ENCODE measurements at regions not wholly inside any gene's neighbourhood (a gene's known extent, or its start where the extent isn't known, plus 50 kb on each side); places are given as distances from the start of the nearest gene placed in this dataset.

DNA sequence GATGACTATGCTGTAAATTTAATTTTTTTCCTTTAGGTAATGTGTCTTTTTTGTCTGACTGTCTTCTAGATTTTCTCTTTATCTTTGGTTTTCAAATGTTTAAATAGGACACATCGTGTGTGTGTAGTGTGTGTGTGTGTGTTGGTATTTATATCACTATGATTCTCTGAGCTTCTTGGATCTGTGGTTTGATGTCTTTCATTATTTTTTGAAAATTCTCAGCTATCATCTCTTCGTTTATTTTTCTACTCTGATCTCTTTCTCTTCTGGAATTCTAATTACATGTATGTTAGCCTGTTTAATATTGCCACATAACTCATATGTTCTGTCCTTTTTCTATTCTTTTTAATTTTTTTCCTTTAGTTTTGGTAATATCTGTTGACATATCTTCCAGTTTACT, 73.5 kb upstream of the OR10AD1 start:
- no peaks in the 10 kb centered on the region for H3K79me2 ChIP-seq (ENCODE audit: control insufficient read depth, insufficient read depth, low read length)
- H3K27me3 ChIP-seq (ENCODE audit: control insufficient read depth, insufficient read depth, low read length), result peaks cover 2% of the 10 kb centered on the region
- H2AFZ ChIP-seq (ENCODE audit: low read length), result no peak overlapping the region
- H3K4me1 ChIP-seq (ENCODE audit: control insufficient read depth, extremely low read depth, insufficient read depth, low read length), result no peaks in the 10 kb centered on the region
- H3K9ac ChIP-seq (ENCODE audit: insufficient read depth, low read length), result no peak overlapping the region
- H3K27ac ChIP-seq (ENCODE audit: insufficient read depth, low read length), result no peak overlapping the region
- no peak overlapping the region for H3K4me2 ChIP-seq (ENCODE audit: extremely low read depth, insufficient read depth, low read length)
- no peaks in the 10 kb centered on the region for H3K36me3 ChIP-seq (ENCODE audit: control insufficient read depth, insufficient read depth, low read length)
- DNase-seq (ENCODE audit: low read depth in 2 of 2), result no peak
- no peaks in the 10 kb centered on the region for H4K20me1 ChIP-seq (ENCODE audit: control insufficient read depth, extremely low read depth, insufficient read depth, low read length)
- TF ChIP-seq CTCF (conservative IDR thresholded peaks at IDR 0.05 in 1 of 2, IDR thresholded peaks at IDR 0.05 in 1 of 2; ENCODE audit: low read depth in 1 of 2, low read length in 2 of 2), result no peak
- TF ChIP-seq EZH2 (IDR thresholded peaks at IDR 0.05; ENCODE audit: low read length, missing control alignments), result no peak
- H3K9me3 ChIP-seq (ENCODE audit: control insufficient read depth, insufficient read depth, low read depth, low read length), result no peaks in the 10 kb centered on the region
- H3K4me3 ChIP-seq (replicated peaks in 1 of 4; ENCODE audit: control extremely low read depth in 1 of 4, insufficient read depth in 1 of 4, low read depth in 3 of 4, low read length in 4 of 4), result no peak overlapping the region

DNA sequence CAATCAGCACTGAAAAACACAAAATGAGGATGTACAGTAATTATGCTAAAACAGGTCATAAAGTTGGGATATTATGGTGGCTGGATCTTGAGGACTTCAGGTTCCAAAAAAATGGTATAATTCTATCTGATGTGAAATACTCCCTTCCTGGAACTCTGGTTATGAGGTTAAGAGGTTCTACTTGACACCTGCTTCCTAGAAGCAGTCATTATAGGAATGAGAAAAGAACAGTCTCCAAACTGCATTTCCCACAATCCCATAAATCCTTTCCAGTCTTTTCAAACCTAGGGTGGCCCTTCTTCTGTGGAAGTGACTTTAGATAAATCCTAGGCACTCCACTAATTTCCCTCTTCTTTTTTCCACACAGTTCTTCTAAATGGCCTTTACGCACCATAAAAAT, 63.7 kb upstream of the OR10AD1 start:
- Histone ChIP-seq H4K20me1 (ENCODE audit: control insufficient read depth, extremely low read depth, insufficient read depth, low read length) (no peaks in the 10 kb centered on the region), H3K4me3 (replicated peaks in 1 of 4; ENCODE audit: control extremely low read depth in 1 of 4, insufficient read depth in 1 of 4, low read depth in 3 of 4, low read length in 4 of 4) (no peak overlapping the region), H3K4me1 (ENCODE audit: control insufficient read depth, extremely low read depth, insufficient read depth, low read length) (no peaks in the 10 kb centered on the region), H3K9ac (ENCODE audit: insufficient read depth, low read length) (no peak overlapping the region), H3K36me3 (ENCODE audit: control insufficient read depth, insufficient read depth, low read length) (no peaks in the 10 kb centered on the region), H3K27me3 (ENCODE audit: control insufficient read depth, insufficient read depth, low read length) (no peaks in the 10 kb centered on the region), H3K79me2 (ENCODE audit: control insufficient read depth, insufficient read depth, low read length) (no peaks in the 10 kb centered on the region), H3K4me2 (ENCODE audit: extremely low read depth, insufficient read depth, low read length) (no peak overlapping the region), H2AFZ (ENCODE audit: low read length) (no peak overlapping the region), H3K27ac (ENCODE audit: insufficient read depth, low read length) (no peak overlapping the region), H3K9me3 (ENCODE audit: control insufficient read depth, insufficient read depth, low read depth, low read length) (no peaks in the 10 kb centered on the region)
- no peak for DNase-seq (ENCODE audit: low read depth in 2 of 2)
- no peak for TF ChIP-seq CTCF (conservative IDR thresholded peaks at IDR 0.05 in 1 of 2, IDR thresholded peaks at IDR 0.05 in 1 of 2; ENCODE audit: low read depth in 1 of 2, low read length in 2 of 2)
- TF ChIP-seq EZH2 (IDR thresholded peaks at IDR 0.05; ENCODE audit: low read length, missing control alignments), result no peak

DNA sequence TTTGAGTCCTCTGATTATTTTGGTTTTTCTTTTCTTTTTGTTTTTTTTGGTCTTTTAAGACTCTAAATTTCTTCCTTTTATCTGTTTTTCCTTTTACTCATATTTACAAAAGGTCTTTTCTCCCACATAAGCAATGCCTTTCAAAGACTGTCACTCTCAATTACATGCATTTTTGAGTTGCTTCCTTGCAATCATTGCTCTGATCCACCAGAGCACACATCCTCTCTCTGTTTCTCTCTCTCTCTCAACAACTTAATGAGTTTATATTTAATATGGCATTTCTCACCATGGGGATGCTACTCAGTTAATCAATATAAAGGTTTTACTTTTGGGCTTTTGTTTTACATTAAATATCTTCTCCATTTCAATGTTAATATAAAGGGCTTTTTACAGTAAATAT, 62.7 kb upstream of the OR10AD1 start:
- Histone ChIP-seq H3K4me3 (replicated peaks in 1 of 4; ENCODE audit: control extremely low read depth in 1 of 4, insufficient read depth in 1 of 4, low read depth in 3 of 4, low read length in 4 of 4) (no peak overlapping the region), H3K9me3 (ENCODE audit: control insufficient read depth, insufficient read depth, low read depth, low read length) (no peaks in the 10 kb centered on the region), H3K4me1 (ENCODE audit: control insufficient read depth, extremely low read depth, insufficient read depth, low read length) (no peaks in the 10 kb centered on the region), H2AFZ (ENCODE audit: low read length) (no peak overlapping the region), H3K9ac (ENCODE audit: insufficient read depth, low read length) (no peak overlapping the region), H3K27ac (ENCODE audit: insufficient read depth, low read length) (no peak overlapping the region), H3K79me2 (ENCODE audit: control insufficient read depth, insufficient read depth, low read length) (no peaks in the 10 kb centered on the region), H4K20me1 (ENCODE audit: control insufficient read depth, extremely low read depth, insufficient read depth, low read length) (no peaks in the 10 kb centered on the region), H3K27me3 (ENCODE audit: control insufficient read depth, insufficient read depth, low read length) (no peaks in the 10 kb centered on the region), H3K4me2 (ENCODE audit: extremely low read depth, insufficient read depth, low read length) (no peak overlapping the region), H3K36me3 (ENCODE audit: control insufficient read depth, insufficient read depth, low read length) (no peaks in the 10 kb centered on the region)
- TF ChIP-seq CTCF (conservative IDR thresholded peaks at IDR 0.05 in 1 of 2, IDR thresholded peaks at IDR 0.05 in 1 of 2; ENCODE audit: low read depth in 1 of 2, low read length in 2 of 2), result no peak
- TF ChIP-seq EZH2 (IDR thresholded peaks at IDR 0.05; ENCODE audit: low read length, missing control alignments), result no peak
- no peak for DNase-seq (ENCODE audit: low read depth in 2 of 2)
